Activated naive CD8-positive, alpha-beta T cell treated with anti-CD3 and anti-CD28 coated beads, Interleukin-2, amount 50 U/mL, for 16 hours (primary cell): ENCODE measurements at regions not wholly inside any gene's neighbourhood (a gene's known extent, or its start where the extent isn't known, plus 50 kb on each side); places are given as distances from the start of the nearest gene placed in this dataset.

Experiments used
- DNase-seq: peaks from one replicate; pipeline ENCODE4 v3.0.0-alpha.2; 2020; ENCODE audit warnings: low read depth, low spot score

DNA sequence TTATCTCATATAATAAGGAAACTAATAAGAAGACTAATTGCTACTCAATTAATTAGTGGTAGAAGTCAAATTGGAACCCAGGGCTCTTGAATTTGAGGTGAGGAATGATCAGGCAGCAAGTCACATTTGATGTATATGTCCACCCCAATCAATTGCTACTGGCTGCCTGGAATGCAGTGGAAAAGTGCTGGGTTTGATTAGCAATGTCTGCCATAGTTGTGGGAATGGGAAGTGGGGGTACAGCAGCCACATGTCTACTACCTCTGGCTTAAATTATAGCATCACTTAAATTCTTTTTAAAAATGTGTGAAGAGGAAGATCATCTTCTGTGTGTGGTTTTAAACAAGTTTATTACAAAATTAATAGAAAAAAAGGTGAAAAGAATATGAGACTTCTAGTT is 50.8 kb upstream of the NAV2 start:
- no peak for DNase-seq

DNA sequence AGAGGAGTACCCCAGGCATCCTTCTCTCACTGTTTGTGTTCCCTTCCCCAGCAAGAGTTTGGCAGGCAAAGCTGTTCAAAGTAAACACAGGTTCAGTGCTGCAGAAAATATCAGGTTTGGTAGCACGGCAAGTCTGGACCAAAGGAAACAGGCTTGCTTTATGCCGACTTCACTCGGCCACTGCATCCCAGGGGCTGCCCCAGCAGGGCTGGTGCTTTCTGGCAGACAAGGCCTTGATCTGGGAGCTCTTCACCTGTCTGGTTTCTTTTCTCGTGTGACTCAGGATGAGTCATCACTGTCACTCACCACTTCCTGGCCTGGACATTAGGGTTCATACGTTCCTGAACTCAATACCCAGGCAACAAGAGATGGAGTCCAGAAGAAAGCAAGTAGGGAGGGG is 52.6 kb upstream of the NAV2 start:
- DNase-seq = no peak

DNA sequence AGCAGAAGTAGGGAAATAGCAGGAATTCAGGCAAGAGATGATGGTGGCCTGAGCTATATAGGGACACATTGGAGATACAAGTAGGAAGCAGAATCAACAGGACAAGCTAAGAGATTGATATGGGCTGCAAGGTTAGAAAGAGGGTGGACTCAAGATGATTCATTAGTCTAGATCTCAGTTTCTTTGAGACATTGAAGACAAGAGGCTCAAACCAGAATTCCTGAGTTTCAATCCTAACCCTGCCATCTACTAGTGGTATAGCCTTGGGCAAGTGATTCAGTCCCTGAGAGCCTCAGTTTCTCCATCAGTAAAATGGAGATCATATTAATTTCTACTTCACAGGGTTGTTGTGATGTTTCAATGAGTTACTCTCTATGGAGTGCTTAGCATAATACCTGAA is 53.1 kb upstream of the NAV2 start:
- DNase-seq = no peak

DNA sequence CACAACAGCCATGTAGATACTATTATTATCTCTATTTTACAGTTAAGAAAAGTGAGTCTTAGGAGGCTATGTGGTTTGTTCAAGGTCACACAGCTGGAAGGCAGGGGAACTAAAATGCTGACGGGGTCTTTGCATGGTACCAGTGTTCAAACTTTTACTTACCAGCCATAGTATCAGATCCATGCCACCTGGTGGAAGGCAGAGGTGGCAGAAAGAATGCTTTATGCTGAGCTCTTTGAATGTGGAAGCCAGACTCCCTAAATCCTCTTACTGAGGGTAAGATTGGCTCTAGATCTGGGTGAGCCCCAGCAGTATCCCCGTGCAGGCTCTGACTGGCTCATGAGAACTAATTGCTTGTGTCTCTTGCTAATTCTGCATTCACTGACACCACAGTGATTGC is 54.3 kb upstream of the NAV2 start:
- no peak for DNase-seq

DNA sequence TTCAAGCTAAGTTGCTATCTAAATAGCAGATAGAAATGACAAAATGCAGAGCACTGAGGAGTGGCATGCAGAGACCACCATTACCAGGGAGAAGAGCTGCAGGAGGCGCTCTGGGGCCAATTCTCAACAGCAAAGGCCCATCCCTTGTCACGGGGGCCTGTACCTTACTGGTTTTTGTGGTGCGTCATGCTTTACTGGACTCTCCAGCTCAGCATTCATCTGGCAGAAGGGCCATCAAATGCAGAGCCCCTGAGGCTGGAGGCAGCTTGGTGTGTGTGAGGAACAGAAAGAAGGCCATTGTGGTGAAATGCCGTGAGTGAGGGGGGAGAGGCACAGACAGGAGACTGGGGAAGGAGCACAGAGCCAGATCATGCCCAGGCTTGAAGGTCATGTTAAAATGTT is 56.5 kb upstream of the NAV2 start:
- DNase-seq = no peak

DNA sequence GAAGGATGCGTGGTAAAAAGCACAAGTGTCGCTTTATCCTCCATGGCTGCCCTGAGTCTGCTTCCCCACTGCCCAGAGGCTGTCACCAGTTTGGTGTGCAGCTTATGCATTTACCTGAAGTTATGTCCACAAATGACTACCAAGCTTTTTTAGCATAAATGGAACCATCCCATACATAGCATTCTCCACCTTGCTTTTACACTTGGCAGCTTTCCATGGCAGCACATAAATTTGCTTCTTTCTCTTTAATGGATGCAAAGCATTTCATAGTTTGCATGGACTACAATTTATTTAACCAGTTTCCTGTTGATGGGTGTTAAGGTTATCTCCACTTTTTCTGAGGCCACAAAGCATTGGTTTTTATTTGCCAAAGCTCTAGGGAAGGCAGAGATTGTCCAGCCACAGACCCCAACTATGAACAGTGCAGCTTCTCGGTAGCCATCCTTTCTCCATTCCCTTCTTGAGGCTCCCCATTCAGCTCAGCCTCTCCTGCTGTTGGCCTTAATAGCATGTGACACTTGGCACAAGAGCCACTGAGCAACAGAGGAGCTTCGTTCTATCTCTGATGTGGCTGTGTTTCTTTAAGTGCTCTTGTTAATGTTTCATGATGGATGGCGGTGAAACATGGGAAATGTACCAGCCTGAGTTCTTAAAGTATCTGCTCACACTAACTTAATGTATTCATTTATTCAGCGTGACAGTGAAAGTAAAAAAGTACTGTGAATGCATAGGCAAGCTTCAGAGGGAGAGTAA is 59.8 kb upstream of the NAV2 start:
- no peak for DNase-seq

DNA sequence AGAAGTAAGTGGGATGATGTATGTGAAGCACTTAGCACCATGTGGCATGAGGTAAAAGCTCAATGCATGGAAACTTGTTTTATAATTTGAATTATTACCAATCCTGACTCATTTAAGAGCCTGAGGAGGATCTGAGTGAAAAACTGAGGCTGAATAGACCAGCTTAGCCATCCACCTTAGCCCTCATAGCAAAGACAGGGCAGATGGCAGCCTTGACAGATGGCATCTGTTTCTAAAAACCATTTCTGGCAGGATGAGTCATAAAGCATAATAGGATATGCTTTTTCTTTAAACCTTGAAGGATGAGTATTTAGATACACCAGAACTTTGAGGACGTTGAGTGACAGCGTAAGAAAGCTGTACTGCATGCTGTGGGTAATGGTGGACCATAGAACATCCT is 61.0 kb upstream of the NAV2 start:
- DNase-seq = no peak

DNA sequence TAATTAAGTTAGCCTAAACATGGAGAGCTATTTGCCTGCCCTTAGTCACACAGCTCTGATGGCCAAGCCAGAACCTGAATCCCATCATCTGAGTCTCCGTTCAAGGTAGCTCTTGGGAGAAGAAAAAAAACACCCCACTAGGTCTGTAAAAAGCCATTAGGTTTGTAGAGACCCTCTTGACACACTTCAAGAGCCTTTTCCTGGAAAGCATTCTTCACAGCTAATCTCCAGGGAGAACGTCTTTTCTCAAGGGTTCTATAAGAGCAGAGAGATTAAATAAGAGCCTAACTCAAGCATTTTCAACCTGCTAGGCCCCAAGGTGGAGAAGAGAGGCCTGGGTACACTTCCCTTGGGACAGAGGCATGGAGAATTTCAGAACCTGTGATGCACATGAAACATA is 61.6 kb upstream of the NAV2 start:
- no peak for DNase-seq

DNA sequence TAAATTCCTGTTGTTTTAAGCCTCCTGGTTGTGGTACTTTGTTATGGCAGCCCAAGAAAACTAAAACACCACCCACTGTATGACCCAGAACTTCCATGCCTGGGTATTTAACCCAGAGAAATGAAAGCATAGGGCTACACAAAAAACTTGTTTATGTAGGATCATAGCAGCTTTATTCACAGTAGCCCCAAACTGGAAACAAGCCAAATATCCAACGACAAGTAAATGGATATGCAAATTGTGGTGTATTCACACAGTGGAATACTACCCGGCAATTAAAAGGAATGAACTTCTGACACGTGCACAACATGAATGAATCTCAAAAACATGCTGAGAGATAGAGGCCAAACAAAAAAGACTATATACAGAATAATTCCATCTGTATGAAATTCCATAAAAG is 62.2 kb upstream of the NAV2 start:
- DNase-seq = no peak

DNA sequence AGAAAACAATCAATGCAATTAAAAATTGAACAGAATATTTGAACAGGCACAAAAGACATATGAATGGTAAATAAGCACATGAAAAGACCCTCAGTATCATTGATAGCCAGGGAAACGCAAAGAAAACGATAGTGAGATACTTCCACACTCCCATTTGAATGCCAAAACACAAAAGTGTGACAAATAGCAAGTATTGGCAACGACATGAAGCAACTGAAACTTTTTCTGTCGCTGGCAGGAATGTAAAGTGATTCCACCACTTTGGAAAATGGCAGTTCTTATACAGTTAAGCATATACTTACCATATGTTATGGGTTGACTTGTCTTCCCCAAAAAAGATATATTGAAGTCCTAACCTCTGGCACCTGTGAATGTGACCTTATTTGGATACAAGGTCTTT is 62.9 kb upstream of the NAV2 start:
- no peak for DNase-seq

DNA sequence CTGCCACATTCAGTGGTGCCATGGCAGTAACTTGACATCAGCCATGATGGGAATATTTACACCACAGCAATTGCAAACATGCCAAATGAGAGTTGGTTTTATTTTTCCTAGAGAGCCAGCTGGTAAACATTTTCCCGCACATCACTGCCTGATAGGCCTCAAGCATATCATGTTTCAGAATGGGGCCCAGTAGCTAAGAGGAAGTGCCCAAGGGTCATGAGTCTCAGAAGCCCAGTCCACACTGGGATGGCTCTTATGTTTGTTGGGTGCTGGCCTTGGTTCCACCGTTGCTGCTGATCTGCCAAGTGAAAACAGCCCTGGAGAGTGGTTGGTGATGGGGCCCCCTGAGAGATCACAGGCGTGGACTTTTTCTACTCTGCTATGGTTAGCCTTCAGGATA is 64.3 kb upstream of the NAV2 start:
- no peak for DNase-seq

DNA sequence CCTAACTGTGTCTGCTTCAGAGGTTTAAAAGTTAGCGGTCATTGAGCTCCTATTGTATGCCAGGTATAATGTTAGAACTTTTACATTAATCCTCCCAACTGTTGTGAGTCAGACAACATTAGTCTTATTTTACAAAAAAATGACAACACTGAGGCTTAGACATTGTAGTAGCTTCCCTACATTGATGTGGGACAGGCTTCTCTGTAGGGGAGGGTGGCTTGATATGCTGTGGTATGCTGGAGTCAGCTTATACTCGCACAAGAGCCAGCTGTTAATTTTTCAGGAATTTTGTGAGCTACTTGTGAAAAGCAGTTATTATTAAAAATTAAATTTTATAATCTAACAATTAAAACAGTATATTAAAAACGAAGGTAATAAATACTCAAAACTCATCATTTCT is 64.8 kb upstream of the NAV2 start:
- DNase-seq = no peak

DNA sequence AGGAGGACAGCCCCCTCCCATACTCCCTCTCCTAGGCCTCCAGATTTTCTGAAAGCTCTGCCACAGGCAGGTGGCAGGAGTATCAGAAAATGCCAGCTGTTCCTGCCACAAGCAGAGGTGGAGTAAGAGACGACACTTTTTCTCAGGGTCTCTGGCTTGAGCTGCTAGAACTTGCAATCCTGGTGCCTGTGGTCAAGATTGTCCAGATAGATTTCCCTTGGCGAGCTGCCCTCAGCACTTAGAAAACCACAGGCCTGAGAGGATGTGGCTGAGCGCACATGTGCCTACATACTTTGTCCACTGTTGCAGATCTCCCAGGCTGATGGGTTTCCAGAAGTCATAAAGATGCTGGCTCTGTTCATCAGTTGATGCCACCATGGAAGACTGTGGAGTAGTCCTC is 65.7 kb upstream of the NAV2 start:
- no peak for DNase-seq

DNA sequence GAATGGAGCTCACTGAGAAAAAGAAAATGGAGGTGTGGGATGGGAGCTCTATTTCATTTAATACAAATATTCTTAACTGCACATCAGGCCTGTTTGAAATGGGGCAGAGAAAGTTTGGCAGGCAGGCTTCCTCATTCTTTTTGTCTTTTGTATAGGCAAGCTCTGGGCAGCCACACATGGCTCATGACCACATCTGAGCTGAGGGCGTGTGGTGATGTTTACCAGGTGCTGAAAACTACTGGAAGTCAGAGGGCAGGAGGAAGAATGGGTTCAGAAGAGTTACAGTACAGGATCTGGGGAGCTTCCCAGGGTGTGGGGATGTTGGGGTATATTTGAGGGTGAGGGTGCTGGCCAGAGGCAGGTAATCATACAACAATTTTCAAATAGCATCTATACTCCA is 66.3 kb upstream of the NAV2 start:
- no peak for DNase-seq

DNA sequence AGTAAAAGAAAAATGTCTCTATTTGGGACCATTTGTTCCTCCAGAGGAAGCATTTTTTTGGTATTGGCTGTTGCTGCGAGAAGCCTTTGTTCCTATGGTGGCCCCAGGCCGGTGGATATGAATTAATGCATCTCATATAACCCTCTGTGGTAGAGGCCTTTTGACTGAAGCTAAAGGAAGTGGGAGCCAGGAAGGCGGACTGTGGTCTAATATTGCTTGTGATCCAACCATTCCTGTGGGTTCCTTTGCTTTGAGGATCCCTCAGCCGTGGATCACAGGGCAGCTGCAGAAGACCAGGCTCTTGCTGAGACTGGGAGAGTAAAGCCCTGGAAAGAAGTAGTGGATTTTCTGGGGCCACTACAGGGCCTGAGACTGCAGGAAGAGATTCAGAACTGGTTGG is 68.3 kb upstream of the NAV2 start:
- DNase-seq = no peak

DNA sequence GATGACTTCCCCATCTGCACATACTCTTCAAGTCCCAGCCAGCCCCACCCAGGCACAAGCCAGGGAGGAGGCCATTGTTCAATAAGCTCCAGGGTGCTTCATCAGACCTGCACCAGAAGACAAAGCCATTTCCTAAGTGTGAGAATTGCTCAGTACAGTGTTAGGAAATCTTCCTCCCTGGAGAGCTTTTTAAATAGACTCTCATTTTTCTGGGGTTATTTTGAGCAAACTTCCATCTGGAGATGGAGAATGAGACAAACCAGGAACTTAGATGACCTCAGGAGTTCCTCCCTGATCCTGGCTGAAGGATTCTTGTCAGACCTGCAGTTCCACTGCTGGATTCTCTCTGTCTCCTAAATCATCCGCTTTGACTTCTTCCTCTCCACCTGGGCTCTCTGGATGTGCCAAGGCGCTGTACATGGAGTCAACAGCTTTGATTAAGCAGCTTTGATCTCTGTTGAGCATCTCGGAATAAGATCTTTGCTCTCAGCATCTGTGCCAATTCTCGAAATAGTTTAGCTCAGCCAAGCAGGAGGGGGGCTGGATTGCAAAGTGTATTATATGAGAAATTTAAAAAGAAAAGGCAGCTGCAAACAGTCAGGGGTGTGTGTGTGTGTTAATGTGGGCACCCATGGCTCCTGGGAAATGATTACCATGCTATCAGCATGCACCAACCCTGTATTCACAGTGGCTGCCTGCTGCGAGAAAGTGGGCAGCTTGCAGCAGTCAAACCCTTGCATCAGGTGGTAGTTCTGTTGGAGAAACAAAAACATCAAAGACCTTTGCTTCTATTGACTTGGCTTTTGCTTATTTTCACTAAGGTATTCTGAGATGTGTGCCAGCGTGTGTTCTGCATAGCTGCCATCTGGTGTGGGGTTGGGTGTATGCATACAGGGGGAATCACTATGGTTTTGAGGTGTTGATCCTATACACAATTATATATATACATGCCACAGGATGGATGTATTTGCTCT is 70.2 kb upstream of the NAV2 start:
- DNase-seq = no peak

DNA sequence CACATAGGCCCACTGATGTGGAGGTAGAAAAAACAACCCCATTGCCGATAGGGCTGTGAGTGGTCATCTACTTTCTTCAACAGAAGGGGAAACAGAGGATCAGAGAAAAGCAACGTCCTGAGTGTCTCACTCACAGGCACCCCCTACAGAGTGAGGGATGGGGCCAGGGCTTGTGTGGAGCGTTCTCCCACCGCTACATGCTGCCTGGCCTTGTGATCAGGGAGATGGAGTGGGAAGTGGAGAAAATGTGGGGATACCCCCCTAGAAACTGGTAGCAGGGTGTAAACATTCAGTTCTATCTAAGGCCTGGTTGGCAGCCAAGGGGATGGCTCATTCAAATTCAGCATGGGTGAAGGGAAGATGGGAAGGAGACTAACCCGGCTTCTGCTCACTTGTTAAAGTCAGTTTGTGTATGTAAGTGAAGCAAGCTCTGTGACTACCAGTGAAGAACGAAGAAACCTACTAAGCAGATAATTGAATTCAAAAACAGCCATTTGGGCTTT is 73.0 kb upstream of the NAV2 start:
- DNase-seq = no peak

DNA sequence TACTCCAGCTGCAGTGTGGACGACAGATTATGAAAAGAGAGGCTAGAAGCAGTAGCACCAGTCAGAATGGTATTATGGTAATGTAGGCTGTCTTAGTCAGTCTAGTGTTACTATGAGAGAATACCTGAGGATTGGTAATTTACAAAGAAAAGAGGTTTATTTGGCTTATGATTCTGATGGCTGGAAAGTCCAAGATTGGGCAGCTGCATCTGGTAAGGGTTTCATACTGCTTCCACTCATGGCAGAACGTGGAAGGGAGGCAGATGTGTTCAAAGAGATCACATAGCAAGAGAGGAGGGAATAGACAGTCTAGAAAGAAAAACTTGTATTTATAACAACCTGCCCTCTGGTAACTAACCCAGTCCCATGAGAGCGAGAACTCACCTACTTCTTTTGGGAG is 77.3 kb upstream of the NAV2 start:
- DNase-seq = no peak

DNA sequence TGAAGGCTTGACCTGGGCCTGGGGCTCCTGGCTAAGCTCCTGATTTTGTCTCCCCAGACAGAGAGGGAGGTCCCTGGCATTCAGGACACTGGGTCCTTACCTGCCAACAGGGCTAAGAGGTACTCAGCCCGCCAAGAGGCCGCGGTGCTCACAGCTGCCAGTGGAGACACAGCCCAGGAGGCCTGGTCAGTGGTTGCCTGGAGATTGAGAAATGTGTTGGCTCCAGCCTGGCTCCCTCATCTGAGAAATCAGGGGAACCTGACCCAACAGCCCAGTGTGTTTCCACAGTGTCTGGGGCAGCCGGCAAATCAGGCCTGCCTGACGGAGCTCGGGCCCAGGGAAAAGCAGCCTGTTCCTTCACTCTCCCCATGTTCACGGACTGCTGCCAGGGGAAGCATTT is 79.4 kb upstream of the NAV2 start:
- no peak for DNase-seq

DNA sequence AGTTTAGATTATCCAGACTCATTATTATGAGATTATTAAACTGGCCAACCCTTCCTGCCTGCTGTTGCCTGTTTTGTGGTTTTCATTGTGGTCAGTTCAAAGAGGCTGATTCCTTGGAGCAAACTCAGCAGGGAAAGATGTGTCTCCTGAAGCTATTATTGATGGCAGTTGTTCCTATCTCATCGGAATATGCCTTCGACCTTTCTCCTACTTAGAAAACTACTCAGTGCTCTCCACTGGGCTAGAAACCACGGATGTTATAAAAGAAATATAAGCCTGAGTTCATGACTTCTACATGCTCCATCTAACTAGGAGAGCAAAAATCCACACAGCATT is 80.2 kb upstream of the NAV2 start:
- no peak for DNase-seq

DNA sequence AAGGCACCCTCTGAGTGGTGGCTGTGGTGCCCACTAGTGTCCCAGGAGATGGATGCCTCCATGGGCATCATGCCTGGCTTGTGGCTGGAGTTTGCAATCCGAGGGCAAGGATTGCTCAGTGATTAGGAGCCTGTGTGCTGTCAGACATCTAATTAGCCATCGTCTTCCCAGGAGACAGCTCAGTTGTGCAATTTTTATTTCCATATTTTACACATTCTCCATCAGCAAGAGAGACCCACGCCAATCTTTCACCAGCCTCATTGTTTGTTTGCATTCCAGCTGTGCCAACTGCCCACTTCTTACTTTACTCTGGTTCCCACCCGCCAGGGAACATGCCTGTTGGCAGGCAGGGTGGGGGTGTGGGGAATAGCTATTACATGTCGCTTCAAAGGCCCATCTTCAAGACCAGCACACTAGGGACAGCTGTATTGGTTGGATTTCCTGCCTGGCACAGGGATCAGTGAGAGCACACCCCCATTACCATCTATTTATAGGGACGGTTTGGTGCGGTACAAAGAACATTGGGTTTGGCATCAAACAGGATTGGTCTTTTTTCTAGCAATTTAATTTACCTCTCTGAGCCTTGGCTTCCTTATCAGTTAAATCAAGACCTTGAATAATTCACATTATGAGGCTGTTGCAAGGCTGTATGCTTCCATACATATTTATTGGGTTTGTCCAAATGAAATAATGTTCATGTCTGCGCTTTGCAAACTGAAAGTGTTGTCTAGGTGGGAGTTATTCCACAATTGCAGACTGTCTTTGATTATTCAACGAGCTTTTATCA is 80.7 kb upstream of the NAV2 start:
- no peak for DNase-seq

DNA sequence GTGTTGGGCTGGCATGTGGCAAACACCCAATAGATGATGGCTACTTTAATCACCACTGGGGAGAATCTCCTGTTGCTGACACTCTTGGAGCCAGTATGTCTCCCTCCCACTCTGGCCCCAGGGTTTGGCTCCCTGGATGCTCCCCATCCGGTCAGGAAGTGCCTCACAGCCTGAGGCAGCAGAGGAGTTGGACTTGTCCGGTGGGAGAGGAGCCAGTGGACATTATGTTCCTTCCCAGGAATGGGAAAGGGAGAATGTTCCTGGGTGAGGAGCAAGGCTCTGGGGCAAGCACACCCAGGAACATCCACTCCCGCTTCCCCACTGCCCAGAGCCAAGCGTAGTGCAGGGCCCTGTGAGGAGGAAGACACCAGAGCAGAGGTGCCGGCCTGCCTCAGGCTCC is 84.6 kb upstream of the NAV2 start:
- no peak for DNase-seq
